K562 (cell line): ENCODE measurements at regions not wholly inside any gene's neighbourhood (a gene's known extent, or its start where the extent isn't known, plus 50 kb on each side); places are given as distances from the start of the nearest gene placed in this dataset.
"Not testable (repeated sequence)": the region's sequence is repeated elsewhere in the genome, so short reads cannot be mapped to it uniquely, and the experiment has no call there.

Experiments
- ATAC-seq: fragments of 200-7000 bp; cut with Tn5 transposase; 3 replicates; pipeline ENCODE4 v1.9.1; 2020; ENCODE audit warnings: moderate library complexity
- BruUV-seq: library from RNA; stranded (reverse); fragments of 400-500 nt; replicated peaks from 2 replicates; lab custom pipeline; 2021; lab: Mats Ljungman, UMichigan
- CTCF ChIA-PET: fragments of 300-600 bp; formaldehyde crosslinking; extraction: SDS; loops from one replicate; lab custom pipeline; 2021; ENCODE audit warnings: low intra/inter-chr PET ratio; lab: Yijun Ruan, JAX
- POLR2A ChIA-PET: fragments of 300-600, 350-650 bp; sonication (Branson Sonifier 250); formaldehyde crosslinking; extraction: SDS; loops from one replicate; lab custom pipeline; 2021; ENCODE audit warnings: antibody characterized with exemption, inconsistent platforms; lab: Yijun Ruan, JAX
- DNase-seq, 4 experiments: peaks; one replicate each; pipeline versions ENCODE4 v3.0.0 to v3.0.0-alpha.2; 2011 to 2018; ENCODE audit warnings: low spot score in 3 of 4, mixed read lengths in 3 of 4; ENCODE audit errors: extremely low read depth in 1 of 4
- FAIRE-seq: peaks from 2 replicates; lab custom pipeline; 2011; peaks lifted over from hg19 to GRCh38; lab: Jason Lieb, UNC
- H2AFZ ChIP-seq: 2 replicates; pipeline ENCODE4 v1.6.0; 2011; ENCODE audit warnings: low read depth, low read length, control low read depth, inconsistent platforms
- H3K27ac ChIP-seq: fragments of 200-600 bp; 3 replicates; pipeline ENCODE4 v1.8.0; 2011; ENCODE audit warnings: low read depth, mild to moderate bottlenecking, control low read depth, inconsistent platforms, low read length, moderate library complexity, mixed read lengths; ENCODE audit errors: extremely low read depth
- H3K27me3 ChIP-seq, 2 experiments: fragments of 300-600 bp in 1 of 2; 2 replicates in 1 of 2; 3 replicates in 1 of 2; pipeline versions ENCODE4 v1.6.0 to v1.8.0; 2011; ENCODE audit warnings: inconsistent platforms in 2 of 2, low read length in 2 of 2, mild to moderate bottlenecking in 1 of 2, mixed read lengths in 1 of 2, moderate library complexity in 1 of 2; ENCODE audit not compliant: control insufficient read depth in 2 of 2, insufficient read depth in 2 of 2
- H3K36me3 ChIP-seq: fragments of 300-600 bp; 3 replicates; pipeline ENCODE4 v1.8.0; 2011; ENCODE audit warnings: mild to moderate bottlenecking, low read length, inconsistent platforms; ENCODE audit not compliant: control insufficient read depth, insufficient read depth
- H3K4me1 ChIP-seq, 2 experiments: fragments of 200-600 bp in 1 of 2; replicated peaks in 1 of 2; 2 replicates in 1 of 2; 3 replicates in 1 of 2; pipeline versions ENCODE4 v1.5.1 to v1.8.0; 2011; ENCODE audit warnings: inconsistent platforms in 2 of 2, low read length in 2 of 2, mild to moderate bottlenecking in 1 of 2, mixed read lengths in 1 of 2, moderate library complexity in 1 of 2; ENCODE audit not compliant: control insufficient read depth in 2 of 2, insufficient read depth in 2 of 2
- H3K4me2 ChIP-seq: 2 replicates; pipeline ENCODE4 v1.6.1; 2011; ENCODE audit warnings: low read length, control low read depth, inconsistent platforms, mixed read lengths; ENCODE audit not compliant: insufficient read depth
- H3K4me3 ChIP-seq: fragments of 200-600 bp; sonication (generic), shearing (Covaris generic); 2 replicates; pipeline ENCODE4 v1.5.1; 2016; ENCODE audit warnings: control low read depth, inconsistent platforms
- H3K79me2 ChIP-seq: fragments of 200-600 bp; 3 replicates; pipeline ENCODE4 v1.8.0; 2011; ENCODE audit warnings: low read length, inconsistent platforms; ENCODE audit not compliant: control insufficient read depth, insufficient read depth
- H3K9ac ChIP-seq, 2 experiments: 2 replicates each; pipeline versions ENCODE4 v1.6.0 to v1.6.1; 2011; ENCODE audit warnings: low read depth in 2 of 2, low read length in 2 of 2, control low read depth in 1 of 2, inconsistent platforms in 1 of 2, mild to moderate bottlenecking in 1 of 2, mixed read lengths in 1 of 2; ENCODE audit not compliant: insufficient read depth in 1 of 2
- H3K9me1 ChIP-seq: one replicate; pipeline ENCODE4 v1.6.0; 2011; ENCODE audit warnings: inconsistent platforms, mild to moderate bottlenecking, low read length, moderate library complexity; ENCODE audit not compliant: control insufficient read depth, insufficient read depth
- H3K9me3 ChIP-seq: replicated peaks from 2 replicates; pipeline ENCODE4 v1.5.1; 2011; ENCODE audit warnings: low read depth, low read length, inconsistent platforms; ENCODE audit not compliant: control insufficient read depth, insufficient read depth
- H4K20me1 ChIP-seq: replicated peaks from 2 replicates; pipeline ENCODE4 v1.6.1; 2011; ENCODE audit warnings: low read length, inconsistent platforms, mixed read lengths; ENCODE audit not compliant: control insufficient read depth, insufficient read depth
- CXXC5 ChIP-seq: fragments of 250-450 bp; sonication (Bioruptor Pico); IDR thresholded peaks from 2 replicates; pipeline ENCODE4 v1.8.0; 2022; ENCODE audit warnings: inconsistent platforms, mild to moderate bottlenecking, moderate library complexity
- SIX5 ChIP-seq, 2 experiments: IDR thresholded peaks; 2 replicates each; pipeline ENCODE4 v1.6.1; 2011; ENCODE audit warnings: low read length in 2 of 2, borderline replicate concordance in 1 of 2, low read depth in 1 of 2, mild to moderate bottlenecking in 1 of 2, moderate library complexity in 1 of 2; ENCODE audit not compliant: insufficient read depth in 1 of 2
- SRSF9 ChIP-seq: fragments of 200-400 bp; formaldehyde crosslinking; IDR thresholded peaks from 2 replicates; pipeline ENCODE4 v1.6.1; 2017; ENCODE audit warnings: low read depth, low read length, borderline replicate concordance
- SUPT5H ChIP-seq: fragments of 450-650 bp; IDR thresholded peaks from 2 replicates; pipeline ENCODE4 v1.6.1; 2016
- WGBS: fragments of 100-300 bp; shearing (Covaris generic); methylation state at CpG from one replicate; pipeline ENCODE4 v1.1.6; 2016; ENCODE audit warnings: low coverage, mixed read lengths; ENCODE audit not compliant: insufficient coverage; ENCODE audit errors: missing lambda C conversion rate; 5-methylcytosine and 5-hydroxymethylcytosine counted together
- in situ Hi-C: fragments of 300-500 bp; cut with MboI; formaldehyde crosslinking; loops from 4 replicates; pipeline ENCODE4 v1.15.0; 2018; ENCODE audit warnings: inconsistent platforms, mixed read lengths
- intact Hi-C: fragments of 100-400 bp; cut with micrococcal nuclease; formaldehyde crosslinking; loops from 2 replicates; pipeline ENCODE4 v1.14.2; 2022
- TF ChIP-seq, protein P1 (sequence below): fragments of 250-450 bp; sonication (Bioruptor Pico); IDR thresholded peaks from 2 replicates; pipeline ENCODE4 v1.4.0; 2020; ENCODE audit warnings: mild to moderate bottlenecking, moderate library complexity

DNA sequence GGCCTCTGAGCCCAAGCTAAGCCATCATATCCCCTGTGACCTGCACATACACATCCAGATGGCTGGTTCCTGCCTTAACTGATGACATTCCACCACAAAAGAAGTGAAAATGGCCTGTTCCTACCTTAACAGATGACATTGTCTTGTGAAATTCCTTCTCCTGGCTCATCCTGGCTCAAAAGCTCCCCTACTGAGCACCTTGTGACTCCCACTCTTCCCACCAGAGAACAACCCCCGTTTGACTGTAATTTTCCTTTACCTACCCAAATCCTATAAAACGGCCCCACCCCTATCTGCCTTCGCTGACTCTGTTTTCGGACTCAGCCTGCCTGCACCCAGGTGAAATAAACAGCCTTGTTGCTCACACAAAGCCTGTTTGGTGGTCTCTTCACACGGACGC is 2284.3 kb upstream of the AGA start:
- DNase-seq, H3K79me2 ChIP-seq, H3K36me3 ChIP-seq, H3K9ac ChIP-seq, H3K4me1 ChIP-seq, ATAC-seq, H3K4me2 ChIP-seq, H4K20me1 ChIP-seq, H3K4me3 ChIP-seq, POLR2A ChIA-PET, BruUV-seq, in situ Hi-C loops, H3K27ac ChIP-seq, intact Hi-C loops, H3K9me1 ChIP-seq, FAIRE-seq, CTCF ChIA-PET, H3K27me3 ChIP-seq, H3K9me3 ChIP-seq, H2AFZ ChIP-seq: not testable (repeated sequence)
- 0% methylated on average over 3 of the region's 6 CpGs for WGBS

DNA sequence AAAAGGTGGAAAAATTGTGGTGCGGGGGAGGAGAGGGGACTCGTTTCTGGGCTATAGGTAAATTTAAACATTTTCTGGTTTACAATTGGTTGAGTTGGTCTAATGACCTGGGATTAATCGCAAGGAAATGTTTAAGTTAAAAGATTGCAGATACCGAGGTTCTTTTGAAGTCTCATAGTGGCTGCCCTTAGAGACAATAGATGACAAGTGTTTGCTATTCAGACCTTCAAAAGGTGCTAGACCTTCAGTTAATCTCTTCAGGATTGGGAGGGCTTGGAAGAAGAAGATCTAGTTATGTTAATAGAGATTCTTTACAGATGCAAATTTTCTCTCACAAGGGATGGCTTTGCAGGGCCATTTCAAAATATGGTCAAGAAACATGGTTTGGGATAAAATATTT is 2286.1 kb upstream of the AGA start:
- TF ChIP-seq SUPT5H (no peak), SRSF9 (no peak), CXXC5 (no peak), SIX5 (IDR thresholded peaks at IDR 0.05; ENCODE audit: borderline replicate concordance in 1 of 2, insufficient read depth in 1 of 2, low read depth in 1 of 2, low read length in 2 of 2) (no peak)
- TF ChIP-seq, protein P1, sequence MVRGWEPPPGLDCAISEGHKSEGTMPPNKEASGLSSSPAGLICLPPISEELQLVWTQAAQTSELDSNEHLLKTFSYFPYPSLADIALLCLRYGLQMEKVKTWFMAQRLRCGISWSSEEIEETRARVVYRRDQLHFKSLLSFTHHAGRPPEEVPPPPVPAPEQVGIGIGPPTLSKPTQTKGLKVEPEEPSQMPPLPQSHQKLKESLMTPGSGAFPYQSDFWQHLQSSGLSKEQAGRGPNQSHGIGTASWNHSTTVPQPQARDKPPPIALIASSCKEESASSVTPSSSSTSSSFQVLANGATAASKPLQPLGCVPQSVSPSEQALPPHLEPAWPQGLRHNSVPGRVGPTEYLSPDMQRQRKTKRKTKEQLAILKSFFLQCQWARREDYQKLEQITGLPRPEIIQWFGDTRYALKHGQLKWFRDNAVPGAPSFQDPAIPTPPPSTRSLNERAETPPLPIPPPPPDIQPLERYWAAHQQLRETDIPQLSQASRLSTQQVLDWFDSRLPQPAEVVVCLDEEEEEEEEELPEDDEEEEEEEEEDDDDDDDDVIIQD (CRISPR knock-in tag): no peak

More for the DNA sequence above, 2286.1 kb upstream of the AGA start:
- no peaks in the 10 kb centered on the region for H3K79me2 ChIP-seq
- no peak overlapping the region for H3K4me2 ChIP-seq
- 6% methylated on average over 4 of the region's 4 CpGs for WGBS
- in situ Hi-C loops (no loop called here), intact Hi-C loops (no loop called here)
- DNase-seq: no peak
- CTCF ChIA-PET: no interaction called here
- H4K20me1 ChIP-seq: no peaks in the 10 kb centered on the region
- no peaks in the 10 kb centered on the region for H3K9me1 ChIP-seq
- H3K9me3 ChIP-seq: no peaks in the 10 kb centered on the region
- no peak for ATAC-seq
- H3K27ac ChIP-seq: no peak overlapping the region
- H3K4me1 ChIP-seq: no peaks in the 10 kb centered on the region
- POLR2A ChIA-PET: no interaction called here
- no TSS peak for BruUV-seq
- H3K9ac ChIP-seq: no peak overlapping the region
- no peak overlapping the region for H3K4me3 ChIP-seq
- no peaks in the 10 kb centered on the region for H3K36me3 ChIP-seq
- H2AFZ ChIP-seq: no peak overlapping the region
- FAIRE-seq: no peak
- H3K27me3 ChIP-seq: no peaks in the 10 kb centered on the region
